Effector memory CD8-positive, alpha-beta T cell (primary cell): ENCODE measurements at regions not wholly inside any gene's neighbourhood (a gene's known extent, or its start where the extent isn't known, plus 50 kb on each side); places are given as distances from the start of the nearest gene placed in this dataset.
"Not testable (repeated sequence)": the region's sequence is repeated elsewhere in the genome, so short reads cannot be mapped to it uniquely, and the experiment has no call there.

Experiments used
- ATAC-seq: fragments of 150-1000 bp; cut with Tn5 transposase; replicated peaks from 2 replicates; pipeline ENCODE4 v1.10.0; 2021; ENCODE audit warnings: mild to moderate bottlenecking, moderate library complexity
- DNase-seq, 3 experiments: peaks; one replicate each; pipeline ENCODE4 v3.0.0; 2021
- H3K27ac Mint-ChIP-seq, 2 donors: one replicate each; pipeline ENCODE4 v1.8.0; 2022; ENCODE audit warnings: mild to moderate bottlenecking in 2 of 2, mixed read lengths in 2 of 2, moderate library complexity in 2 of 2
- H3K27me3 Mint-ChIP-seq, 2 donors: one replicate each; pipeline ENCODE4 v1.8.0; 2022; ENCODE audit warnings: mixed read lengths in 2 of 2
- H3K36me3 Mint-ChIP-seq: one replicate; pipeline ENCODE4 v1.8.0; 2022; ENCODE audit warnings: mild to moderate bottlenecking, moderate library complexity, mixed read lengths; ENCODE audit not compliant: insufficient read depth
- H3K4me1 Mint-ChIP-seq, 2 donors: one replicate each; pipeline ENCODE4 v1.8.0; 2022; ENCODE audit warnings: low read depth in 2 of 2, mixed read lengths in 2 of 2
- H3K4me3 Mint-ChIP-seq, 2 donors: one replicate each; pipeline ENCODE4 v1.8.0; 2022; ENCODE audit warnings: mild to moderate bottlenecking in 2 of 2, mixed read lengths in 2 of 2, moderate library complexity in 2 of 2
- H3K9me3 Mint-ChIP-seq, 2 donors: one replicate each; pipeline ENCODE4 v1.8.0; 2022; ENCODE audit warnings: mixed read lengths in 2 of 2

DNA sequence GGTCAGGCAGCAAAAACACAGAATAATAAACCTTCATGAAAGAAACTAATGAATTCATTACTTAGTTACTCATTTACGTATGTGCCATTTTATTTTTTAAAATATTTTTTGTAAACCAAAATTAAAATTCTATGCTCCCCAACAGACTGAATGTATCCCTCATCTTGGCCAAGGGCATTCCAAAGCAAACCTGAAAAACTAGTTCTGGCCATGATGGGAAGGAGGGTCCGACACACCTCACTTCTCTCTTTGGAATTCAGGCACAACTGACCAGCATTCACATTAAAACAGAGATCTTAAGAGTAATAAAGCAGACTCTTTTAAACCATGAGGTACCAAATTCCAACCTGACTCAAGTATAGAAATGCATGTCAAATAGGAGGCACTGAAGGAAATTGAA, 1576.9 kb upstream of the SPRY2 start:
- H3K4me3 Mint-ChIP-seq, result no peak overlapping the region
- H3K27me3 Mint-ChIP-seq, result no peaks in the 10 kb centered on the region

GRCh38 chr13:81916461-81916860, 1575.5 kb upstream of the SPRY2 start:
- no peaks in the 10 kb centered on the region for H3K36me3 Mint-ChIP-seq
- DNase-seq (no peak), ATAC-seq (no peak)
- no peaks in the 10 kb centered on the region for H3K27me3 Mint-ChIP-seq
- no peak overlapping the region for H3K4me3 Mint-ChIP-seq
- peaks cover 4 to 6% of the 10 kb centered on the region in 2 donors for H3K9me3 Mint-ChIP-seq
- H3K4me1 Mint-ChIP-seq, result no peaks in the 10 kb centered on the region
- no peak overlapping the region for H3K27ac Mint-ChIP-seq

More for the DNA sequence above, 1576.9 kb upstream of the SPRY2 start:
- peaks cover 0 to 1% of the 10 kb centered on the region in 2 donors for H3K9me3 Mint-ChIP-seq
- H3K36me3 Mint-ChIP-seq, result no peaks in the 10 kb centered on the region
- DNase-seq (no peak), ATAC-seq (no peak)
- H3K4me1 Mint-ChIP-seq, result no peaks in the 10 kb centered on the region
- H3K27ac Mint-ChIP-seq, result no peak overlapping the region

DNA sequence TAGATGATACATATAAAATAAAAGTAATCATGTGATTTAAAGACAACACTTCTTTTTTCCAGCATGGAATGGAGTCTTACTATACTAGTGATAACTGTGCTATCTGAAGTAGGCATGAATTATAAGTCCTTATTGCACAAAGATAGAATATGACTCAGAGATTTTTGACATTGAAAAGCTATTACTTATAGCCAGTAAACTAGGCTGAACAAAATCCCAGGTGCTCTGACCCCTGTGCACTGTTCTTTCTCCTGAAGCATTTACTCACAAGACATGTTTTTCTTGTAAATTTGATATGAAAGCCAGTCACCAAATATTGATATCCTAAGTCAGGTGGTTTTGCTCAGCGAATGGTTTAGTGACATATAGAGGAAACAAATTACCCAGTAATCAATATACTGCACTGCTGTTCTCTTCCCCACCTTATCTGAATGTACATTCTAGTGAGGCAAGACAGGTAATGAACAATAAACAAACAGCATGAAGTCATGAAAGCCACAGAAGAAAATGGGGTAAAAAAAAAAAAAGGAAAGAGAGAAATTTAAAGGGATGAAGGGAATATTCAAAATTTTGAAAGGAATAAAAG, 1567.0 kb upstream of the SPRY2 start:
- Mint-ChIP-seq H3K4me1 (no peaks in the 10 kb centered on the region), H3K27ac (no peak overlapping the region), H3K4me3 (no peak overlapping the region), H3K27me3 (no peaks in the 10 kb centered on the region), H3K9me3 (peaks cover 4 to 15% of the 10 kb centered on the region in 2 donors), H3K36me3 (no peaks in the 10 kb centered on the region)
- no peak for DNase-seq
- ATAC-seq, result no peak

DNA sequence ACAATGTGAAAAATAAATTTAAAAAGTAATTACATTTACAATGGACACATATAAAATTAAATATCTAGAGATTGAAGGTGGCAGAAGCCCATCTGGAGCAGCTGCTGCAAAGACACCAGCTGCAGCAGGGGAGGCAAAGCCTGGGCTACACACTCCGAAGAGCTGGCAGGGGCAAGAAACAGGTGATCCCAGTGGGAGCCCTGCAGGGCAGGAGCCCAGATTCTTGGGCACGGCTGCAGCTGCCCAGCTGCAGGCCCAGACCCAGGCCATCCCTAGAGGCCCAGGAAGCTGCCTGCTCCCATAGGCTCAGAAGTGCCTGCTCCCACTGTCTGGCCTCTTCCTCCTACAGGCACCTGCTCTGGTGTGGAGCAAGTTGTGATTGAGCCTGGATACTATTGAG, 1547.9 kb upstream of the SPRY2 start:
- Mint-ChIP-seq H3K9me3 (peaks cover 6 to 11% of the 10 kb centered on the region in 2 donors), H3K4me1 (no peaks in the 10 kb centered on the region), H3K36me3 (no peaks in the 10 kb centered on the region), H3K4me3 (no peak overlapping the region), H3K27me3 (no peaks in the 10 kb centered on the region), H3K27ac (no peak overlapping the region)
- DNase-seq (no peak), ATAC-seq (no peak)

GRCh38 chr13:81874681-81875661, 1534.0 kb upstream of the SPRY2 start:
- H3K4me3 Mint-ChIP-seq, result no peak overlapping the region
- H3K9me3 Mint-ChIP-seq, result peaks cover 11 to 27% of the 10 kb centered on the region in 2 donors
- DNase-seq, result no peak
- H3K27ac Mint-ChIP-seq, result no peak overlapping the region
- H3K27me3 Mint-ChIP-seq, result no peaks in the 10 kb centered on the region
- no peaks in the 10 kb centered on the region for H3K4me1 Mint-ChIP-seq
- H3K36me3 Mint-ChIP-seq, result no peaks in the 10 kb centered on the region
- ATAC-seq, result no peak

DNA sequence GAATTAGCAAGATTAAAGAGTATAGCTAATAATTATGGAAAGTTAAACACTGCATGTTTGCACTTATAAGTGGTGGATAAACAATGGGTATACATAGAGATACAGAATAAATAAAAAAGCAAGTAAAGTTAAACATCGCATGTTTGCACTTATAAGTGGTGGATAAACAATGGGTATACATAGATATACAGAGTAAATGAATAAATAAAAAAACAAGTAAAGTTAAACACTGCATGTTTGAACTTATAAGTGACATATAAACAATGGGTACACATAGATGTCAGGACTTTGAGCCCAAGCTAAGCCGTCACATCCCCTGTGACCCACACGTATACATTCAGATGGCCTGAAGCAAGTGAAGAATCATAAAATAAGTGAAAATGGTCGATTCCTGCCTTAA, 1533.3 kb upstream of the SPRY2 start:
- no peak overlapping the region for H3K27ac Mint-ChIP-seq
- H3K4me1 Mint-ChIP-seq, result no peaks in the 10 kb centered on the region
- ATAC-seq (no peak), DNase-seq (no peak)
- H3K27me3 Mint-ChIP-seq, result no peaks in the 10 kb centered on the region
- H3K9me3 Mint-ChIP-seq, result peaks cover 11 to 34% of the 10 kb centered on the region in 2 donors
- H3K4me3 Mint-ChIP-seq, result no peak overlapping the region
- no peaks in the 10 kb centered on the region for H3K36me3 Mint-ChIP-seq

DNA sequence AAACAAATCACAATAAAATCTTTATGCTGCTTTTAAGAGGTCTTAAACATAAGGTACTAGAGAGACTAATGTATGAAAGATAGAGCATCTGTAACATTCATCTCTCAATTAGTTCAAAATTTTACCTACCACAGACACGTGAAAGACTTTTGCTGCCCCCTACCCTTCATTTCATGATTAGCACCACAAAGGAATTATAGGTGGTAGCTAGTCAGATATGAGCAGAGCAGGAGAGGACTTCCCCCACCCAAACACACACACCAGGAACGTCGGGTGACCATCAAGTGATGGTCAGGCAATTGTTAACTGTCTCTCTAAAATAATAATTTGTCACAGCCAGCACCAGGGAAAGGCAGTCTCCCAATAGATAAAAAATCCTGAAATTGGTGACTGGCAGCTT, 1531.7 kb upstream of the SPRY2 start:
- H3K27ac Mint-ChIP-seq, result no peak overlapping the region
- DNase-seq (no peak), ATAC-seq (no peak)
- no peaks in the 10 kb centered on the region for H3K27me3 Mint-ChIP-seq
- H3K4me3 Mint-ChIP-seq, result no peak overlapping the region
- H3K36me3 Mint-ChIP-seq, result no peaks in the 10 kb centered on the region
- H3K9me3 Mint-ChIP-seq, result peaks cover 22 to 42% of the 10 kb centered on the region in 2 donors
- H3K4me1 Mint-ChIP-seq, result no peaks in the 10 kb centered on the region

DNA sequence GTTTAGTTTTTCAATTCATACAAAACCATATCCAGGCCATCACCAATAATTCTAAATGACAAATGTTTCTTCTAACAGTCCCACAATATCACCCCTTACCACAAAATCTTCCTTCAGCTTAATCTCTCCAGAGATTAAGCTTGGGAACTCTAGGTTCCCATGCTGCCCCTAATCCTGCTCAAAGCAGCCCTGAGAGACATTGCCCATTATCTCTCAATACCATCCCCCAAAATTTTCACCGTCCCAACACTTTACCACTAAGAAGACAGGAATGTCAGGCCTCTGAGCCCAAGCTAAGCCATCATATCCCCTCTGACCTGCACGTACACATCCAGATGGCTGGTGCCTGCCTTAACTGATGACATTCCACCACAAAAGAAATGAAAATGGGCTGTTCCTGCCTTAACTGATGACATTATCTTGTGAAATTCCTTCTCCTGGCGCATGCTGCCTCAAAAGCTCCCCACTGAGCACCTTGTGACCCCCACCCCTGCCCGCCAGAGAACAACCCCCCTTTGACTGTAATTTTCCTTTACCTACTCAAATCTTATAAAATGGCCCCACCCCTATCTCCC, 1530.9 kb upstream of the SPRY2 start:
- H3K27ac Mint-ChIP-seq, DNase-seq, H3K4me1 Mint-ChIP-seq, H3K36me3 Mint-ChIP-seq, H3K27me3 Mint-ChIP-seq, H3K4me3 Mint-ChIP-seq, ATAC-seq: not testable (repeated sequence)
- H3K9me3 Mint-ChIP-seq, result peaks cover 28 to 34% of the 10 kb centered on the region in 2 donors

DNA sequence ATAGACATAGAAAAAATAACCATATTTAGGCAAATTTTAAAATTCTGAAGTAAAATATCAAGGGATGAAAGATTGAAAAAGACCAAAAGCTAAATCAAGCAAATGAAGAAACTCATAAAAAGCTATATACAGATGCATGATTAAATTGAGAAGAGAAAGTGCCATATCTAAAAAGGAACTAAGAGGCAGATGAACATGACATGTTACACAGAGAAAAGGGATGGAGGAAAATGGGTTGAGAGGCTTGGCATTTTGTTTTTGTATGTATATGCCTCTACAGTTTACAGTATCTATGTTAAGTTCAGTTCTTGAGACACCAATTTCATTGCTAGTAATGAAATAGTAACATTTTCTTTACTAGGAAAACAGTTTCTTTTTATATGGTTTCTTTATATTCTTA, 1507.4 kb upstream of the SPRY2 start:
- DNase-seq (no peak), ATAC-seq (no peak)
- no peaks in the 10 kb centered on the region for H3K27me3 Mint-ChIP-seq
- H3K36me3 Mint-ChIP-seq, result no peaks in the 10 kb centered on the region
- no peak overlapping the region for H3K27ac Mint-ChIP-seq
- no peak overlapping the region for H3K4me3 Mint-ChIP-seq
- H3K4me1 Mint-ChIP-seq, result no peaks in the 10 kb centered on the region
- peaks cover 0 to 3% of the 10 kb centered on the region in 2 donors for H3K9me3 Mint-ChIP-seq

GRCh38 chr13:81846771-81847170, 1505.8 kb upstream of the SPRY2 start:
- H3K36me3 Mint-ChIP-seq, result no peaks in the 10 kb centered on the region
- no peak overlapping the region for H3K4me3 Mint-ChIP-seq
- H3K27ac Mint-ChIP-seq, result no peak overlapping the region
- ATAC-seq, result no peak
- DNase-seq, result no peak
- H3K9me3 Mint-ChIP-seq, result peaks cover 0 to 4% of the 10 kb centered on the region in 2 donors
- no peaks in the 10 kb centered on the region for H3K4me1 Mint-ChIP-seq
- no peaks in the 10 kb centered on the region for H3K27me3 Mint-ChIP-seq

GRCh38 chr13:81821259-81821658, 1480.3 kb upstream of the SPRY2 start:
- H3K4me1 Mint-ChIP-seq, result no peaks in the 10 kb centered on the region
- H3K27me3 Mint-ChIP-seq, result no peaks in the 10 kb centered on the region
- no peak overlapping the region for H3K4me3 Mint-ChIP-seq
- H3K27ac Mint-ChIP-seq, result no peak overlapping the region
- peaks cover 0 to 3% of the 10 kb centered on the region in 2 donors for H3K9me3 Mint-ChIP-seq
- DNase-seq (no peak), ATAC-seq (no peak)
- H3K36me3 Mint-ChIP-seq, result no peaks in the 10 kb centered on the region

DNA sequence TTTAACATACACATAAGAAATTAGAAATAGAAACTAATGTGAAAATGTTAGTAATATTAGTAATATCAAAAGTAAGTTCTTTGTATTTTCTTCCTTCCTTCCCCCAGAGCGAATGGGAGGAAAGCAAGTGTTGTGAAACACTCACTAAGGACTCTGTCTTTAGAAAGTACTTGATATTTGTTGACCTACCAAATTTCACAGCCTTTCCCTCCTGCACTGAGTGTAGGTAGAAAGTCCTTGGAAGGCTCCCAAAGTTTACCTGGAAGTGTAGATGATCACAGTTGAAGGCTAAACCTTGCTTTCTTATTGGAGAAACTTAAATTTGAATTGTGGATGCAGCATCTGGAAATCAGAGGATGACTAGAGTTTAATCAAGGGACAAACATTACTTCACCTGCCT, 1459.5 kb upstream of the SPRY2 start:
- Mint-ChIP-seq H3K4me3 (no peak overlapping the region), H3K4me1 (no peaks in the 10 kb centered on the region), H3K36me3 (no peaks in the 10 kb centered on the region), H3K27me3 (no peaks in the 10 kb centered on the region), H3K27ac (no peak overlapping the region), H3K9me3 (peaks cover 7 to 17% of the 10 kb centered on the region in 2 donors)
- DNase-seq, result no peak
- no peak for ATAC-seq

DNA sequence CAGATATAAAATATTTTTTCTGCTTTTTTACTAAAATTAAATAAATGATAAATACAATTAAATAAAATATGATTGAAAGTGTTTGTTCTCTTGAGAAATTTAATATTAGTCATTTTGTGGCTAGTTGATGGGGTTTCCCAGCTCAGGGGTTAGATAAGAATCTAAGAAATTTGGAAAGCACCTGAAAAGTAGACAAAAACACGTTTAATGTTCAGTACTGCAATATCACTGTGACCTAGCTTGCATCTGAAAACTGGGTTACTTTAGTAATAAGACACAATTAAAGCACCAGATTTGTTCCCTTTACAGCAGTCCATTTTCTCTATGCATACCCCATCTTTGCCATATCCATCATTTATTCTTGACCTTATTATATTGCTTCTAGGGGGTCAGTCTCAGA, 1454.8 kb upstream of the SPRY2 start:
- Mint-ChIP-seq H3K27me3 (no peaks in the 10 kb centered on the region), H3K36me3 (no peaks in the 10 kb centered on the region), H3K9me3 (peaks cover 8 to 10% of the 10 kb centered on the region in 2 donors), H3K27ac (no peak overlapping the region), H3K4me3 (no peak overlapping the region), H3K4me1 (no peaks in the 10 kb centered on the region)
- ATAC-seq (no peak), DNase-seq (no peak)

- peaks cover 4% of the 10 kb centered on the region for H3K36me3 Mint-ChIP-seq
- H3K27ac Mint-ChIP-seq, result no peak overlapping the region
- peaks cover 0 to 7% of the 10 kb centered on the region in 2 donors for H3K9me3 Mint-ChIP-seq
- H3K4me1 Mint-ChIP-seq, result no peaks in the 10 kb centered on the region
- DNase-seq, result no peak
- no peak for ATAC-seq
- no peak overlapping the region for H3K4me3 Mint-ChIP-seq
- H3K27me3 Mint-ChIP-seq, result no peaks in the 10 kb centered on the region
Observed at GRCh38 chr13:81791641-81792040, 1450.7 kb upstream of the SPRY2 start.
